Globus pallidus (tissue), 1 donor: ENCODE measurements at regions not wholly inside any gene's neighbourhood (a gene's known extent, or its start where the extent isn't known, plus 50 kb on each side); places are given as distances from the start of the nearest gene placed in this dataset.

Experiments
- DNase-seq: peaks from one replicate; pipeline ENCODE4 v3.0.0-alpha.2; 2015; ENCODE audit warnings: low spot score

DNA sequence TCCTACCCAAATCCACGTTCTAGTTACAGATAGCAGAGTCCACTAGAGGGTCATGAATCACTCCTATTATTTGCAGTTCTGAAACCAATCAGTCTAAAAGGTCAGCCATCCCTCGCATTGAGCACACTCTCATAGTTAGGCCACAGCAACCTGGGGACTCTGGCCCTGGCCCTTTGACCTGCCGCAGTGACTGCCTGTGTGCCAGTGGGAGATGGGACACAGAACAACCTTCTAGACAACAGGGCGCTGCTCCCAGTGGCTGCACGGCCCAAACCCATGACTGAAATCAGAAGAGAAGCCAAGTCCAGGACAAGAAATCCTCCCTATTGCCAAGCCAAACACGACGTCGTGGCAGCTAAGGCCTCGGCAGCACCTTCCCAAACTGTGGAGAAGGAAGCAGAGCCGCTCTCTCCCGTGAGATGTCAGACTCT, 158.5 kb downstream of the HERPUD2 start:
- DNase-seq = no peak

GRCh38 chr7:35533902-35534301, 161.0 kb downstream of the HERPUD2 start:
- DNase-seq = no peak

- DNase-seq = no peak
Measured at GRCh38 chr7:35530124-35531109, 164.5 kb downstream of the HERPUD2 start.

DNA sequence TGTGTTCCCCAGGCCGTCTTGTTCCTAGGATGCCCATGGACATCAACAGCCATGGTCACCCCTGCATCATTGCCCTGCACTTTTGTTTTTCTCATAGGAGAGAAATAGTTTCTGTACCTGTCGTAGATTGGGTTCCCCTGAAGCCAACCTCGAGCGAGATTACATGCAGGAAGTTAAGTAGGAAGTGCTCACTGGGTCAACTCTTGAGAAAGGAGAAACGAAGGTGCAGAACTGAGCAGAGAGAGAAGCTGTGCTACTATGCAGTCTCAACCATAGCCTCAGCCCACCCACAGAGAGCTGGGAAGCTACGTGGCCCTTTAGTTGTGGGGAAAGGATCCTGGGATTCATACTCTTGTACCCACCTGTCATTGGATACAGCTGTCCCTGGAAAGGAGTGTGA, 165.2 kb downstream of the HERPUD2 start:
- no peak for DNase-seq

DNA sequence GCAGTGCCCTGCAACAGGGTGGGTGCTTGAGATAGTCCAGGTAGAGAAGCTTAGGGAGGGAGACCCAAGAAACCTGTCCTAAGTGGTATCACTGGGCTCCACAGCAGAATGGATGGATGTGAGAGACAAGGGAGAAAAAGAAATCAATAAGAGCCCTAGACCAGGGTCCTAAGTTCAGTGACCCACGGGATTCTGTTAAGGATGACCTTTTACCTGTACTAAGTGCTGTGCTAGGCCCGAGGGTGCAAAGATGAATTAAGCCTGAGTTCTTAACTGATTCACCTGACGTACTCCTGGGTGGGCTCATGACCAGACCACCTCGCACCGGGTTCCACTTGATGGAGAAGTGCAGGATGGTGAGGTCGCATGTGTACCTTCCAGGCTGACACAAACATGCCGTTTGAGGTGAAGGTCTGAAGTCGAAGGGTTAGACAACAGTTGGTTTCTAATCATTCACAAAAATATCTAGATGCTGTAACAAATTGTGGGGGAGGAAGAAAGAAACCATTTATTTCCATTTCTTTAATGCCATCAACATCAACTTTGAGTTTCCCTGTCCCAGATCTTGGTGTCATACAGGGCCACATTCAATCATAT, 166.5 kb downstream of the HERPUD2 start:
- no peak for DNase-seq

DNA sequence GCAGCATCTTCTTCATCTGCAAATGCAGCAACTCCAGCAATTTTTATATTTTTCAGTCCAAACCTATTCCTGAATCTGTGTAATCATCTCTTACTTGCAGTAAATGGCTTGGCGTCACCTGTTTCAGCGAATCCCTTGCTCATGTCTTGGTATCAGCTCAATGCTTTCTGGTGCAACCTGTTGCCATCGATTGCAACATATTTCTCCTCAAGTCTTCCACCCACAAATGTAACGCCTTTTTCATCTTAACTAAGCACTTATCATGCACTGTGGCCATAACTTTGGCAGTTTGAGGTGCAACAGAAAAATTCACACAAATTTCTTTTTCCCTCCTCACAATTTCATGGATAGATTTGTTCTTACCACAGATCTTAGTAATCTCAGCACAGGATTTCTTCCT, 168.3 kb downstream of the HERPUD2 start:
- no peak for DNase-seq

DNA sequence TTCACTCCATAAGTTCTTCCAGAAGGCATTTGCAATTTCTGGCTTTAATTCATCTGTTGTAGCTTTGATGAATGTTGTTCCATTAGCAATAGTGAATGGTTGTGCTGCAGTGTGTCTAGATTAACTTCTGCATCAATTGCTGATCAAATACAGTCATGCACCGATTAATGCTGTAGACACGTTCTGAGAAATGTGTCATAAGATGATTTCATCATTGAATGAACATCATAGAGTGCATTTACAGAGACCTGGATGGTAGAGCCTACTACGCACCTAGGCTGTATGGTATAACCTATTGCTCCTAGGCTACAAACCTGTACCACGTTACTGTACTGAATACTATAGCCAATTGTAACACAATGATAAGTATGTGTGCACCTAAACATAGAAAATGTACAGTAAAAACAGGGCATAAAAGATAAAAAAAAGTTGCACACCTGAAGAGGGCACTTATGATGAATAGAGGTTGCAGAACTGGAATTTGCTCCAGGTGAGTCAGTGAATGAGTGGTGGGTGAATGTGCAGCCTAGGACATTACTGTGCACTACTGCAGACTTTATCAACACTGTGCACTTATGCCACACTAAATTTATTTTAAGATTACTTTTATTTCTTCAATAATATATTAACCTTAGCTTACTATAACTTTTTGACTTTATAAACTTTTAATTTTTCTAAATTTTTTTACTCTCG, 170.7 kb downstream of the HERPUD2 start:
- DNase-seq = no peak

DNA sequence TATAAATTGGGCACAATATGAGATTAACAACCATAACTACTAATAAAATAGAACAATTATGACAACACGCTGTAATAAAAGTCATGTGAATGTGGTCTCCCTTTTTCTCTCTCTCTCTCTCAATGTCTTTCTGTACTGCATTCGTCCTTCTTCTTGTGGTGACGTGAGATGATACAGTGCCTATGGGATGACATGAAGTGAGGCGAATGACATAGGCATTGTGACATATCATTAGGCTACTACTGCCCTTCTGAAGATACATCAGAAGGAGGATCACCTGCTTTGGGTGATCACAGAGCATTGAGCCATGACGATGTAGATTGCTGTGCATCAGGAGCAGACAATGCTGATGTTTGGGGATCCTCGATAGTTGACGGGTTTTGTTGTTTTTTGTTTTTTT, 171.6 kb downstream of the HERPUD2 start:
- DNase-seq = no peak

- DNase-seq = no peak
Measured at GRCh38 chr7:35522697-35523096, 172.2 kb downstream of the HERPUD2 start.

DNA sequence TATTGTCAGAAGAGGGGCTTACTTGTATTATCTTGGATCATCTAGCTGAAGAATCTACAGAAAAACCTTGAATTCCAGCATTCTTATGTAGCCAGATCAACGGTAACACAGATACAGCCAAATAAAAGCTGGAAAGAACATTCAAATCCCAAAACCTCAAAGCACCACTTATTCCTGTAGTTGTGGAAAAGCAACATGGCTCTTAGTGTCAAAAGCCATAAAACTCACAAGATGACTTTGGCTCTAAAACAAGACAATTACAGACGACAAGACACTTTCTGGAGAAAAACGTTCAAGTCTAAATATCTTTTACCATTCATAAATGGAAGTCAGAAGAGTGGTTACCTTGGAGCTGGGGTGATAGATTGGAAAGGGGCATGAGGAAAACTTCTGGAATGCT, 173.0 kb downstream of the HERPUD2 start:
- DNase-seq = no peak

DNA sequence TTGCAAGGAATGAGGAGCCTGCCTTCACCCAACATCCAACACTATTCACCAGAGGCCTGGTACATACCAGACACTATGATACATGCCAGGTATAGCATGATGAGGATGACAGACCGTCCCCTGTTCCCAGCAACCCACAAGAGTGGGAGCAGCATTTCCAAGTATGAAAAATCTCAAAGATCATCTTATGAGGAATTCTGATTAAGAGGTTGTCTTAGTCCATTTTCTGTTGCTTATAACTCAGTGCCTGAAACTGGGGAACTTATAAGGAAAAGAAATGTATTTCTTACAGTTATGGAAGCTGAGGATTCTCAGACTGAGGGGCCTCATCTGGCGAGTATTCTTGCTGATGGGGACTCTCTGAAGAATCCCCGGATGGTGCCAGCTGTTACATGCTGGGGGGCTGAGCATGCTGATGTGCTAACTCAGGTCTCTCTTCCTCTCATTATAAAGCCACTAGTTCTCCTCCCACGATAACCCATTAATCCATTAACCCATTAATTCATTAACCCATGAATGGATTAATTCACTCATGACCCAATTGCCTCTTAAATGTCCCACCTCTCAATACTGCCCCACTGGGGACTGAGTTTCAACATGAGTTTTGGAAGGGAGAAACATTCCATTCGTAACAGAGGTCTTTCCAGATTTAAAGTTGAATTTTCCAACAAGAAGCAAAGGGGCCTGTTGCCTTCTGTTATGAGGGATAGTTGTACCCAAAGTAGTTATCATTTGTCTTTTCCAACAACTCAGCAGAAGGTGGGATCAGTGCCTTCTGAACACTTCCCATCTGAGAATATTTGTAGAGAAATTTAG, 173.9 kb downstream of the HERPUD2 start:
- DNase-seq = no peak

GRCh38 chr7:35519971-35520809, 174.7 kb downstream of the HERPUD2 start:
- peak; percentile 46 for DNase-seq

- DNase-seq = no peak
Measured at GRCh38 chr7:35518767-35519166, 176.2 kb downstream of the HERPUD2 start.

GRCh38 chr7:35516498-35516897, 178.4 kb downstream of the HERPUD2 start:
- no peak for DNase-seq

DNA sequence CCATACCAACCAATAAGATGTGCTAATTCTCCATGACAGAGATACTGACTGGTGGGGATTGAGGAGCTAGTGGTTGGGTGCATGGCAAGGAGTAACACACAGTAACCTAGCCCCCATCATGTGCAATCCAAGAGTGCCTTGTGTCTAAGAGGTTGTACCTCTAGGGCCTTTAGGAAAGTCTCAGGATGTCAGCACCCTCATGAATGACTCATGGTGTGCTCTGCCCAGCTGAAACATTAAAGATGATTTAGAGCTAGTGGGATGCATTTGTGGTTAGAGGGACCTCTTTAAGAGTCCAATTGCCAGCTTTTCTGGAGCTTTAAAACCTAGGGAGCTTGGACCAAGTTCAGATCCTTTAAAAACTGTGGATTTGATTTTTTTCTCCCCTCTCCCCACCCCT, 181.1 kb downstream of the HERPUD2 start:
- no peak for DNase-seq

DNA sequence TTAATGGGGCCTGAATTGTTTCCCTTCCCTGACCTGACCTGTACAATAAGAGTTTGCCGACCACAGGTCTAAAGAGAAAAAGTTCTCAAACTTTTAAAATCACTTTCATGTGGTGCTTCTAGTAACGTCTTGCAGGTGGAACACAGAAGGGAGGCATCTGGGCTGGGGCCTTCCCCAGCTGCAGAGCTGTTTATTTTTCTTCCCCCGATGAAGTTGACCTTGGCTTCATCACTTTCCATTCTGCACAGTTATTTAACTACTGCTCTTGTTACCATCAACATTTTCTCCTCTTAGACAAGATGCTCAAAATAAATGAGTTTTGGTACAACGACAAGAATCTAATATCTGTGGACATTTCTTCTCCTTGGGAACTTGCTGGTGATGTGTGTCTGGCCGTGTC, 181.7 kb downstream of the HERPUD2 start:
- no peak for DNase-seq

DNA sequence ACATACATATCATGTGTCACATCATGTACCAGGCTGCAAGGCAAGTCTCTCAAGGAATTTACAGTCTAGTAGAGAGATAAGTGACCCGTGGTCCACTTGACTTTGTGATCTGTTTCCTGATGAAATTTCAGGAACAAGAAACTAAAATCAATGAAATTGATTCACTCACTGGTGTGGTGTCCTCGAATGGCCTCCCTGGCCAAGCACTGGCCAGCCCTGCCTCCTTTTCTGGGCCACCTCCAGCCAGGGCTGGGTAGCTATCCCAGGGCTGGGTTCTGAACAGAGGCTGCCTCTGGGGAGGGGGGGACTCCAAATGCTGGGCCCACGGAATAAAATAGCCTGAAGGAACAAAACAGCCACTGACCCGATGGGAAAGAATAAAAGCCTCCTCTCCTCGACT, 182.2 kb downstream of the HERPUD2 start:
- DNase-seq = peak; percentile 11

GRCh38 chr7:35508623-35509400, 186.1 kb downstream of the HERPUD2 start:
- no peak for DNase-seq

DNA sequence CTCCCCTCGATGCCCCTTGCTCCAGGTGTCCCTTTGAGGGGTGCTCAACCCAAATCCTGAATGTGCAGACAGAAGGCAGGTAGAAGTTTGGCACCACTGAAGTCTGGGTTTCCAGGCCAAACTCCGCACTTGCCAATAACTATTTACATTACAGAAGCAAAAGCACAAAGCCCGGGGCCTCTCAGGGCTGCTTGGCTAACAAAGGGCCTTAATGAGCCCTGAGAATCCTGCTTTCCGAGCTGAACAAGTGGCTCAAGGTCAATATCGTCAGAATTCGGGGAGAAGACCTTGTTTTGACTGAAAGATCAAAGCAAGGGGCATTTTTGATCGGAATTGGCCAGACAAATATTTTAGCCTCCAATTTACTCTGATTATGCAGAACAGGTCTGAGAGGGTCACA, 189.9 kb downstream of the HERPUD2 start:
- no peak for DNase-seq

DNA sequence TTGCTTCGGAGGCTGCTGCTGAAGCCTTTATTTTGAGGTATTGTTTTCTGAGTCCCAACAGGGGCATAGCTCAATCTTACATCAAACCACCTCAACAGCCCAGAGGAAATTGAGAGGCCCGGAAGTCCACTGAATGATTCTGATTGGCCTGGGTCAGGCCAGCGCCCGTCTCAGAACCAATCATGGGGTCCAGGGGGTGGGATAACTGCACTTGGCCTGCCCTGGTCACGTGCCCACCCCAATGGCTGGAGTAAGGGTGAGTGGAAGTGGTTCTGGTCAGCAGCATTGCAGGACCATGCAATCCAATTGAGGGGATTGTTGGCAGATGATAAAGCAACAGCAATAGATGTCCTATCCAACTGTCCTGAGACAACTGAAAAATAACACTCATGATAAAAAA, 190.6 kb downstream of the HERPUD2 start:
- no peak for DNase-seq
